Heart left ventricle (tissue), 16 donors: ENCODE measurements at regions not wholly inside any gene's neighbourhood (a gene's known extent, or its start where the extent isn't known, plus 50 kb on each side); places are given as distances from the start of the nearest gene placed in this dataset.

Experiments used
- ATAC-seq, 4 donors: fragments of 200-7000 bp; cut with Tn5 transposase; one replicate each; pipeline ENCODE4 v1.9.1; 2020 to 2022; ENCODE audit warnings: moderate library complexity in 4 of 4, mild to moderate bottlenecking in 3 of 4, moderate number of reproducible peaks in 1 of 4
- DNase-seq, 5 donors: peaks; one replicate each; pipeline ENCODE4 v3.0.0-alpha.2; 2020
- H3K27ac ChIP-seq, 12 donors: fragments of 200-600 bp; sonication (generic) in 4 of 12; one replicate each; pipeline versions ENCODE4 v1.5.0 to v1.8.0; 2016 to 2022; ENCODE audit warnings: mild to moderate bottlenecking in 2 of 12
- H3K27me3 ChIP-seq, 9 donors: fragments of 200-600 bp; sonication (generic) in 2 of 9; one replicate each; pipeline versions ENCODE4 v1.5.1 to v1.8.0; 2016 to 2022; ENCODE audit warnings: mild to moderate bottlenecking in 3 of 9
- H3K36me3 ChIP-seq, 9 donors: fragments of 200-600 bp; sonication (generic) in 2 of 9; one replicate each; pipeline versions ENCODE4 v1.5.0 to v1.8.0; 2018 to 2022; ENCODE audit warnings: mild to moderate bottlenecking in 2 of 9
- H3K4me1 ChIP-seq, 12 donors: fragments of 200-600 bp; sonication (generic) in 4 of 12; one replicate each; pipeline versions ENCODE4 v1.5.0 to v1.8.0; 2016 to 2022; ENCODE audit warnings: mild to moderate bottlenecking in 3 of 12
- H3K4me3 ChIP-seq, 12 donors: fragments of 200-600 bp; sonication (generic) in 4 of 12; one replicate each; pipeline versions ENCODE4 v1.5.0 to v1.8.0; 2017 to 2022; ENCODE audit warnings: mild to moderate bottlenecking in 9 of 12, moderate library complexity in 4 of 12
- H3K9me3 ChIP-seq, 12 donors: fragments of 200-600 bp; sonication (generic) in 4 of 12; one replicate each; pipeline versions ENCODE4 v1.5.0 to v1.8.0; 2016 to 2022; ENCODE audit warnings: mild to moderate bottlenecking in 1 of 12
- CTCF ChIP-seq, 12 donors: fragments of 200-600 bp; sonication (generic) in 4 of 12; IDR thresholded peaks; one replicate each; pipeline versions ENCODE4 v1.5.0 to v1.8.0; 2018 to 2022; ENCODE audit warnings: antibody characterized with exemption in 12 of 12, mild to moderate bottlenecking in 5 of 12
- POLR2A ChIP-seq, 2 donors: fragments of 450-650 bp; IDR thresholded peaks; one replicate each; pipeline ENCODE4 v1.6.1; 2017; ENCODE audit warnings: antibody characterized with exemption in 2 of 2, mild to moderate bottlenecking in 2 of 2, moderate library complexity in 2 of 2
- WGBS, 4 donors: extraction: QIAGEN DNeasy Blood & Tissue Kit in 2 of 4; methylation state at CpG; one replicate each; pipeline versions ENCODE4 v1.1.5 to v1.1.7; 2013 to 2018; 5-methylcytosine and 5-hydroxymethylcytosine counted together
- intact Hi-C, 10 donors: fragments of 100-400 bp; cut with DNase I; formaldehyde crosslinking; loops; one replicate each; pipeline versions ENCODE4 v1.11.1 to v1.14.2; 2022
- donor health status: ischemic (EF 13 %, LVEDD 7.1; RV severe dilation, severe dysfunction).
- donor health status: healthy with polysubstance abuse.
- donor health status: DM: no; HTN: yes; CAD: no.
- donor health status: DM: no; HTN: no; CAD: no.
- donor health status: ischemic (EF 25% LVEDD 6.9; RV normal size, moderate dysfunction).
- donor health status: ischemic (EF 25% LVEDD 5.7; RV mildly dilated, moderate dysfunction).
- donor health status: healthy.
- donor health status: DM: yes; HTN: yes; CAD: no.
- donor health status: ischemic (EF 35%, LVEDD 5.7; RV mildly dilated, moderate dysfunction).
- donor health status: nonischemic (EF 11% LVEDD 7.7; RV severe dilation, severe dysfunction).
- donor health status: DM: yes; HTN: yes; CAD: no.
- donor health status: PGD.
- donor health status: ischemic (EF 29% LVEDD 5.4; RV normal size, mild dysfunction).
- donor health status: nonischemic (EF 23%, LVEDD 6.1; RV moderate dilation, normal function).

DNA sequence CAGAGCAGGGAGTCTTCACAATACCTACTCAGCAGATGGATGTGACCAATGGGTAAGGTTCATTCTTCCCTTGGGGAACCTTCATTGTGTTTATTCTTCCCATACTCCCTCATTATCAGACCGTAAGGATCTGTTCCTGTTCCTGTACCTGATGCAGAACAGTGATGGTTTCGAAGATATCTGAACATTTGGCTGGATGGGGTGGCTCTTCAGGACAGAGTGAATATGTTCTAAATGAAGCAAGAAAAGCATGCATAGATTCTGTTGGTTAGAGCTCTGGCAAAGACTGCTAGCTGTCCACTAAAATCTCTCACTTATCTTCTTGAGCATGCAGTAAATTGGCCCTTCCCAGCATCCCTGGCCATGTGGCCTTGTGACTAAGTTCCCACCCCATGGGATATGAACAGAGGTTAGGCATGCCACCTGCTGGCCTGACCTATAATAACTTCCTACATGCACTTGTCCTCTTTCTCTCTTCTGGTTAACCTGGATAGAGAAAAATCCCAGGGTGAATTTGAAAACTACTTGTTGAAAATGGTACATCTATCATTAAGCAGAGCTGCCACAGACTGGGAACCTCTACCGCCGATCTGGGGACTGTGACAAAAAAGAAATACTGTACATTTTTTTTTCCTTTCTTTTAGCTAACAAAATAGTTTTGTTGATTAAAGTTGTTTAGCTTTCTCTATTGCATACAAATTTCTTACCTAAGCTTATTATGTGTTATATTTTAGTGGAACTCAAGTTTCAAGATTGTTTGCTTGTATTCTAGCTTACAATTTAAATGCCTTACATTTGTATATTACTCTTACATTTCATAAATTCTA, 60.0 kb upstream of the BANK1 start:
- H3K4me1 ChIP-seq = no peaks in the 10 kb centered on the region
- TF ChIP-seq POLR2A (IDR thresholded peaks at IDR 0.05) (no peak), CTCF (IDR thresholded peaks at IDR 0.05) (peak; percentile 54 to 81 (median 72))
- ATAC-seq (peak in 3 of 4 donors; percentile 89 to 93 (median 92)), DNase-seq (peak; percentile 44 to 62 (median 54))
- intact Hi-C loops = loop anchor here (1.0 to 10.0 kb wide), 9 partner anchors 376 to 1638 kb away; partner anchors contain the start of gene PPP3CA (in 3 of the 10)
- no peaks in the 10 kb centered on the region for H3K36me3 ChIP-seq
- no peaks in the 10 kb centered on the region for H3K27me3 ChIP-seq
- no peak overlapping the region for H3K27ac ChIP-seq
- WGBS, 4 donors = 44 to 57% (median 51%) methylated on average over 4 of the region's 4 CpGs
- H3K9me3 ChIP-seq = no peaks in the 10 kb centered on the region
- no peak overlapping the region for H3K4me3 ChIP-seq

- Histone ChIP-seq H3K9me3 (no peaks in the 10 kb centered on the region), H3K4me1 (no peaks in the 10 kb centered on the region), H3K27me3 (no peaks in the 10 kb centered on the region), H3K27ac (no peak overlapping the region), H3K4me3 (no peak overlapping the region), H3K36me3 (no peaks in the 10 kb centered on the region)
- no peak for DNase-seq
- TF ChIP-seq POLR2A (IDR thresholded peaks at IDR 0.05) = no peak
- intact Hi-C loops = no loop called here
- no peak for ATAC-seq
These were observed 63.3 kb upstream of the BANK1 start for GRCh38 chr4:101727238-101727637.

DNA sequence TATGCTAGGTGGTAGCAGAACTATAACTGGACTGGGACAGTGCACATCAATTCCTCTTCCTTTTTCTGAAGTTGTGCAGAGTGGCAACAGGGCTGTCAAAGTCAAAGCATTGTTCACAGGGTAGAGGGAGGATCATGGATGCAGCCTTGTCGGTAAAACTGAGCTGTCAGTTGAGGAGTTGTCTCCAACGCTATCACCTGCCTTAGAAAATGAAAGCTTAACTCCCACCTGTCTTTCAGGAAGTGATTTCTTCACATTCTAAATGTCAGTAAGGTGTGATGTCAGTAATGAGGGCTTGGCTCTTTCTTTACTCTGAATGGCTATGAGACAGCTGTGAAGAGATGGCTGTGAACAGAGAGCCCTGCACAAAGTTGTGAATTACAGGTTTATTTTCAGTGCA, 66.4 kb upstream of the BANK1 start:
- Histone ChIP-seq H3K27ac (no peak overlapping the region), H3K27me3 (no peaks in the 10 kb centered on the region), H3K4me3 (no peak overlapping the region), H3K4me1 (no peaks in the 10 kb centered on the region), H3K9me3 (no peaks in the 10 kb centered on the region), H3K36me3 (no peaks in the 10 kb centered on the region)
- intact Hi-C loops = no loop called here
- no peak for DNase-seq
- WGBS, 4 donors = 44 to 62% (median 49%) methylated on average over 2 of the region's 2 CpGs
- TF ChIP-seq CTCF (IDR thresholded peaks at IDR 0.05) = no peak
- TF ChIP-seq POLR2A (IDR thresholded peaks at IDR 0.05) = no peak
- no peak for ATAC-seq

GRCh38 chr4:101718810-101719209, 71.7 kb upstream of the BANK1 start:
- ATAC-seq (no peak), DNase-seq (no peak)
- no peak for TF ChIP-seq CTCF (IDR thresholded peaks at IDR 0.05)
- TF ChIP-seq POLR2A (IDR thresholded peaks at IDR 0.05) = no peak
- Histone ChIP-seq H3K27ac (no peak overlapping the region), H3K27me3 (no peaks in the 10 kb centered on the region), H3K4me3 (no peak overlapping the region), H3K36me3 (no peaks in the 10 kb centered on the region), H3K4me1 (no peaks in the 10 kb centered on the region), H3K9me3 (peaks cover 0 to 40% (median 6%) of the 10 kb centered on the region in 12 donors)
- 55 to 85% (median 73%) methylated on average over 3 of the region's 3 CpGs for WGBS, 4 donors
- intact Hi-C loops = no loop called here
